GM19043 (cell line): ENCODE measurements at regions not wholly inside any gene's neighbourhood (a gene's known extent, or its start where the extent isn't known, plus 50 kb on each side); places are given as distances from the start of the nearest gene placed in this dataset.
A peak's percentile ranks its signal among the peaks of the same experiment; 100 is the strongest.
"Not testable (repeated sequence)": the region's sequence is repeated elsewhere in the genome, so short reads cannot be mapped to it uniquely, and the experiment has no call there.

Experiments used
- ATAC-seq: cut with Tn5 transposase; IDR thresholded peaks from one replicate; pipeline ENCODE4 v1.9.1; 2021; ENCODE audit warnings: low read depth; ENCODE audit not compliant: unreplicated experiment

- no peak for ATAC-seq
Measured at GRCh38 chr3:152147748-152148147, 121.0 kb upstream of the MBNL1 start.

GRCh38 chr3:152148579-152148978 lies 120.2 kb upstream of the MBNL1 start:
- ATAC-seq: no peak

DNA sequence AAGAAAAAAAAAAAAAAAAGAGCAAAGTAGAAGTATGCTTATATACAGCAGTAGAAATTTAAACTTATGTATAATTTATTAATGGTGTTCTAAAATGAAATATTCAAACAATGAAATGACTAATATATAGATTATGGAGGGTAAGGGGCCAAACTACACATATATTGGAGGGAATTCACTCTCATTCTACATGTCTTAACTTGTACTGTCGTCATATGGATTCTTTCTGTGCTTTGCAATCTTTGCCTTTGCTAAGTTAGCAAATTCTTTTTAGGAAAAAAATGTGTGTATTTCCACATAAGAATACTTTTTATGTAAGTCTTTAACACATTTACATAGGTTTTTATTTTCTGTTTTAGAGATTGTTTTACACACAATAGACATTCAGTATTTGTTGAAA lies 118.9 kb upstream of the MBNL1 start:
- ATAC-seq: no peak

DNA sequence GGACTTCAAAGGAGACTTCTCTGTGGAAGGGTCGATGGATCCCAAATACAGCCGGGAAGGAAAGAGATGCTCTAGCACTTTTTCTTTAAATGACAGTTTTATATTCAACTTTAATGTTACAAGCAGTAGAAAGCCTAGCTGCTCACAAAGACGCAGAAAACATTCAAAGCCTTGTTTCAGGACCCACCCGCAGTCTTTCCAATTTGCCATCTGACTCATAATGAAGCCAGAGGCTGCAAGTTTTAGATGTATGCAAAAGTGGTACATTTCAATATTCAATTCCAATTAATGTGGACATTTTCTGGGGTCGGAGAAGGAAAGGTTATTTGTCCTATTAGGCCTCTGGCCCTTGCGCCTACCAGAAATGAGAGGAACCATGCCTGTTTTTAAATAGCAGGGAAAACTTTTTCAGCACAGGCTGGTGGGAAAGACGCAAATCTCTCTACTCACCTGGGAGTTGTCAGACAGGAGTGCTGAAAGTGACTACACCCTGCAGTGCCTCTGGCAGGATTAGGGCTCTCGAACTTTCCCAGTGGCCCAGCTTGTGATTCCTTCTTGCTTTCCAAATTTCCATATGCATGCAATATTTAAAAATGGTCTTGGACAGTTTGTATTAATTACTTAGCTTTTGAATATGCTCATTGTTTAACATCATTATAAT lies 117.4 kb upstream of the MBNL1 start:
- ATAC-seq: no peak

GRCh38 chr3:152151877-152152765 lies 116.6 kb upstream of the MBNL1 start:
- not testable (repeated sequence) for ATAC-seq

GRCh38 chr3:152153115-152153514 lies 115.6 kb upstream of the MBNL1 start:
- not testable (repeated sequence) for ATAC-seq

GRCh38 chr3:152155246-152156020 lies 113.3 kb upstream of the MBNL1 start:
- no peak for ATAC-seq

GRCh38 chr3:152156880-152157279 lies 111.8 kb upstream of the MBNL1 start:
- ATAC-seq: no peak

- ATAC-seq: no peak
Measured at GRCh38 chr3:152157337-152157736, 111.4 kb upstream of the MBNL1 start.

DNA sequence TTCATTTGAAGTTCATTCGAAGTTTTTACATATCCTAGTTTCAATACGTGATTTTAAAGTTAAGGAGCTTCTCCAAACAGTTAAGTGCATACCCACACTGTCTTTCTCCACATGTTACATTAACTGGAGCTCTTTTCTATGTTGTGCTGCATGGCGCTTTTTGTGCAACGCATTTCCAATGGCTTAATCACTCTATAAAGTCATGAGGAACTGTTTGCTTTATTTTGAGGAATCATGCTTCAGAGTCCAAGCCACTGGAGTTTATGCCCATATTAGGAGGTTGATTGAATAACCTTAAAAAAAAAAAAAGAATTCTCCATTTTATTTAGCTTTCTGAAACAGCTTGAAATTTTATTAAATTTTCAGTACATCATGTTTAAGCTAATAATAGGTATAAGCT lies 109.4 kb upstream of the MBNL1 start:
- ATAC-seq: no peak

DNA sequence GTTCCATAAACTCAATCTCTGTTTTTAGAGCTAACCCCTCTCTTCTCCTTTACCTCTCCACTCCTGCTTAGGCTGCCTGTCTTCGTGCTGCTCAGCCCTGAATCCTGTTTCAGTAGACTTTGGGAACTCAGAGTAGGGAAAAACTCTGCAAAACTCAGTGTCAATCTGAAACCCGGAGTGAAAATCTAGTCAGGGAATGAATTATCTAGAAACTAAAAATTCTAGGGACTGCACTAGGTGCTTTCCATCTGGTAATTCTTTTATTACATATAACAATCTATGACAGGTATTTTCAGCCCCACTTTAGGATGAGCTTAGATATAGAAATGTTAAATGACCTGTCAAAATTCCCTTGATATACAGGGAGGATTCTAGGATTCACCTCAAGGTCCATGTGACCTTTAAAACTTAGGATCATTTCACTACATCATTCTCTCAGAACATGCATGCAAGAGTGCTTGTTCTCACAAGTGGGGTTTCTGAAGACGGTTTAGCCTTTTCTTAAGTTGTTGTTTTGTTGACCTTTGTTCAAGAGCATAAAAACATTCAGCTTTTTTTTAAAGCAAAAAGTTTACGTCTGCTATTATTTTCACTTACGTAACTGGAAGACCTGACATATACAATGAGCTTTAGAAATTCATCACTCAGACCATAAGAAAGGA lies 108.2 kb upstream of the MBNL1 start:
- ATAC-seq: no peak

DNA sequence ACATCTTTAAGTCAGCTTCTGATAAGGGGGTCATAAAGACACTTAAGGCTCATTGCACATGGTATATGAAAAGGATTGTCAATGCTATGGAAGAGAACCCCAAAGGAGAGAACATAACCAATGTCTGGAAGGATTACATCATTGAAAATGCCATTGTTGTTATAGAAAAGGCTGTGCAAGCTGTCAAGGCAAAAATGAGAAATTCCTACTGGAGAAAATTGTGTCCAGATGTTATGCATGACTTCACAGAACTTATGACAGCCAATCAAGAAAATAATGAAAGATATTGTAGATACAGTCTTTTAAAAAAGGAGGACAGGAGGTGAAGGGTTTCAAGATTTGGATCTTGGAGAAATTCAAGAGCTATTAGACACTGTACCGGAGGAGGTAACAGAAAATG lies 96.3 kb upstream of the MBNL1 start:
- no peak for ATAC-seq

- ATAC-seq: no peak
Measured at GRCh38 chr3:152173627-152174026, 95.1 kb upstream of the MBNL1 start.

GRCh38 chr3:152174876-152175527 lies 93.7 kb upstream of the MBNL1 start:
- ATAC-seq: no peak

DNA sequence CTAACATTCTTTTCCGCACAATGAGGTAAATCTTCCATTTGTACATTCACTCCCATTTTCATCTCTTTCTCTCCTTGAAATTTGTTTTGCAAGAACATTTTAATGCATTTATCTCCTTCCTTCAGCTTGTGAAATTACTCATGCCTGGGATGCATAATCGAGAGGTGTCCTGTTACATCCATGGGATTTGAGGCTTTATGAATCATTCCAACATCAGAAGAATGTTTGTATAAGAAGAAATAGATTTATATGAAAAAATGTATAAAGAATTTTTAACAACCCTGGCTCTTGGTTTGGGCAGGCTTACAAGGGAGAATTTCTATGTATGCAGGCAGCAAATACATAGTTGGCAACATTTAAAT lies 93.2 kb upstream of the MBNL1 start:
- ATAC-seq: no peak

DNA sequence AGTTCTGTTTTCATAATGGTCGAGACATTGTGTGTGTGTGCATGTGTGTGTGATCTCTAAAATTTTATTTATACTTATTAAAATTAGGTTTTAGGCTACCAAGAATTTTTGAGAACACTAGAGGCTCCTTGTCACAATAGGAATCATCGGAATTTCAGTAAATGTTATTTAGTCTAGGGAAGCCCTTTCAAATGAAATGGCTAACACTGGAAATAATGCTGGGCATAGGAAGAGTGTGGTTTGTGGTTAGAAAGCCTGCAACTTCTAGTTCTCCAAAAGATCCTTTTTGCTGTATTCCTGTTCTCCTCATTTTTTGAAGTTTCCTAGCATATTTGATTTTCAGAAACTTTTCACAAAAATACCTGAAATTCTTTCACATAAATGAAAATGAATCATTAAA lies 92.5 kb upstream of the MBNL1 start:
- no peak for ATAC-seq

GRCh38 chr3:152176998-152177397 lies 91.7 kb upstream of the MBNL1 start:
- no peak for ATAC-seq

DNA sequence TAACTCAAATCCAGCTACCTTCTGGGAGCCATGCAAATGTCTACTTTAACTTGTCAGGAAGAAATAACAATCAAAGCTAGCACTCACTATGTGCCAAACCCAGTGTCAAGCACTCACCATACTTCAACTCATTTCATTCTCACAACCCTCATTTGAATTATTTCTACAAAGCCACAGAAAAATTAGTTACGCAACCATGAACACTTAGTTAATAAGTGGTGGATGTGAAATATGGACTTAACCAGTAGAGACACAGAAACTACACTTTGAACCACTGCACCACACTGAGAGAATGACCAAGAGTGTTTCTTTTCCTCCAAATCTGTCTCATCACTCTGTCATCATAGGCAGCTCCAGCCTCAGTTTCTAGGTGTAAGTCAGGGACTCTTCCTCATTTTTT lies 91.0 kb upstream of the MBNL1 start:
- ATAC-seq: peak; percentile 97

GRCh38 chr3:152183473-152183872 lies 85.3 kb upstream of the MBNL1 start:
- peak; percentile 59 for ATAC-seq

DNA sequence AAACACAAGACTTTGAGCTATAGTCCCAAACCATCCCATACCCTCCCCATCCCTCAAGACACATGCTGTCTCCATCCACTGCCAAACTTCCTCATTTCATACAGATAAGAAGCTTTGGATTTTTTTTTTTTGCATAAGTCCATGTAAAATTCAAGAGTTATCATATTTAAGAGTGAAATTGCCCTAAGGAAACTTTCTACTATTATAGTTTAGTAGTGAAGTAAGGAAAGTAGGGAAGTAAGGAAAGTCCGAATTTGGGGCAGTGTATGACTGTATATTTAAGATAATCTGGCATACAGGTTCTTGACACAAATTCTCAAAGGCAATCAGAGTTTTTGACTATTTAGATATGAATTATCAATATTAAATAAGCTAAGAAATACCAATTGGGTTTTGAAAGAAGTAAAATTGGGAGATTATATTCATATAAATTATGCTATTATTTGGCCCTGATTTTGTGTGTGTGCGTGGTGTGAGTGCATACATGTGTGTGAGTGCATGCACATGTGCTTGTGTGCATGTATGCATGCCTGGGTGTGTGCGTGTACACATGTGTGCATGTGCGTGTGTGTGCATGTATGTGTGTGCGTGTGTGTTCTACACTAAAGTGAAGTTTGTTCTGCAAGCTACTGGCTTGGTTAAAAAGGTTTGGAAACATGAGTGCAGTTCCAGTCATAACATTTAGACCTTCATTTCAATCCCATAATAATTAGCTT lies 83.6 kb upstream of the MBNL1 start:
- ATAC-seq: no peak
